ENCODE measurements at regions not wholly inside any gene's neighbourhood (a gene's known extent, or its start where the extent isn't known, plus 50 kb on each side); places are given as distances from the start of the nearest gene placed in this dataset.

DNA sequence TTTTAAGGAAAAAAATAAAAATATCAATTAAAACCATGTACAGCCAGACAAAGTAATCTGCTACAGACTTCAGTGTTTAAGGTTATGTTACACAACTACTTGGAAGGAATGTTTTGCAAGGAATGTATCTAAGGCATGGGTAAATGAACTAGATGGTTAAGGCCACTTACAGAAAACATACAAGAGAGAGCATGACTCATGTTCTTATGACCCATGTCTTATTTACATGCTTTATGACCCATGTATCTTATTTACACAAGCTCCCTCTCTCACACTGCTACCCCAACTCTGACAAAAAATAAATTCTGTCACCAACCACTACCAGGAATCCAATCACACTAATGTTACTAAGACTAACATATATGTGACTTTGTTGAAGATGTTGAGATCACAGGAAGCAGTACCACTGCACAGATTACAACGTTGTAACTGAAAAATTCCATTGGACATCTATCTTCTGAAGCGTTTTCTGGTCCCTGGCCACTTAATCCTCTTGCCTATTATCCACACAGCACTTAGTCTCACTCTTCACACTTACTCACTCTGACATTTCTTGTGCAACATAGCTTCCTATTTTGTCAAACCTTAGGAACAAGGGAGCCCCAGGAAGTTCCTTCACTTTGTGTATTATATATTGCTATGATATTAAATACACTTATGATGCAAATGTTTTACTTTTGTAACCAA is 1630.1 kb upstream of the C9orf72 start:
- no peaks in the 10 kb centered on the region for H3K4me1 ChIP-seq (ENCODE audit: control insufficient read depth in 3 of 3, insufficient read depth in 3 of 3, low read length in 3 of 3)
- no peak overlapping the region for H3K4me3 ChIP-seq (ENCODE audit: low read length in 3 of 3)
- no peak overlapping the region for H3K27ac ChIP-seq (ENCODE audit: low read depth, low read length)
- no peak overlapping the region for H3K9ac ChIP-seq (ENCODE audit: low read depth in 1 of 3, low read length in 3 of 3)
- no peaks in the 10 kb centered on the region for H3K9me3 ChIP-seq (ENCODE audit: control insufficient read depth in 3 of 3, low read length in 3 of 3)
- no peaks in the 10 kb centered on the region for H3K36me3 ChIP-seq (ENCODE audit: control insufficient read depth in 3 of 3, insufficient read depth in 3 of 3, low read length in 3 of 3)
- H3K27me3 ChIP-seq (ENCODE audit: control insufficient read depth in 3 of 3, insufficient read depth in 3 of 3, low read length in 3 of 3): no peaks in the 10 kb centered on the region

GRCh38 chr9:29208670-29209069 is 1635.4 kb upstream of the C9orf72 start:
- Histone ChIP-seq H3K9me3 (ENCODE audit: control insufficient read depth in 3 of 3, low read length in 3 of 3) (no peaks in the 10 kb centered on the region), H3K27me3 (ENCODE audit: control insufficient read depth in 3 of 3, insufficient read depth in 3 of 3, low read length in 3 of 3) (peaks cover 22 to 23% (median 23%) of the 10 kb centered on the region in 3 donors), H3K36me3 (ENCODE audit: control insufficient read depth in 3 of 3, insufficient read depth in 3 of 3, low read length in 3 of 3) (no peaks in the 10 kb centered on the region), H3K27ac (ENCODE audit: low read depth, low read length) (no peak overlapping the region), H3K9ac (ENCODE audit: low read depth in 1 of 3, low read length in 3 of 3) (no peak overlapping the region), H3K4me1 (ENCODE audit: control insufficient read depth in 3 of 3, insufficient read depth in 3 of 3, low read length in 3 of 3) (peaks cover 4 to 9% (median 5%) of the 10 kb centered on the region in 3 donors), H3K4me3 (ENCODE audit: low read length in 3 of 3) (no peak overlapping the region)

DNA sequence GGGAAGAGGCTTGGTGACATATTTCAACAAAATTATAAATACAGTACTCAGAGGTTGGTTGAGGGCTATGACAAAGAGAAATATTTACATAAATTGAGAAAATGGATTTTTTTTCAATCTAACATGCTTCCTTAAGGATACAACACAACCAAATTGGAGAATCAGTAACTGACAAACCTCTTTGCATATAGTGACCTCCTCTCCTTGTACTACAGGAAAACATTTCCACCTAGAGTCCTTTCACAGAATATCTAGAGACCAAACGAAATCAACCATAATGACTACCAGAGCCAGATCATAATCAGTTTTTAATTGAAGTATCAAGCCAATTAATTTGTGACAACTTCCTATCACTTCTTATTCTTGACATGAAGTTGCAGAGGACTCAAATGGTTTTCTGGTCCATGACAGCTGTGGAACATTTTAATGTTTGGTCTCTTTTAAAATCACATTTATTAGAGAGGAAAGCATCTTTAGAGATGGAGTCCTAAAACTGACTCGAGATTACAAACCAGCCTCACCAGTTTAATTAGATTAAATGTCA is 1636.5 kb upstream of the C9orf72 start:
- Histone ChIP-seq H3K27ac (ENCODE audit: low read depth, low read length) (no peak overlapping the region), H3K4me1 (ENCODE audit: control insufficient read depth in 3 of 3, insufficient read depth in 3 of 3, low read length in 3 of 3) (peaks cover 4 to 9% (median 5%) of the 10 kb centered on the region in 3 donors), H3K4me3 (ENCODE audit: low read length in 3 of 3) (no peak overlapping the region), H3K9me3 (ENCODE audit: control insufficient read depth in 3 of 3, low read length in 3 of 3) (no peaks in the 10 kb centered on the region), H3K36me3 (ENCODE audit: control insufficient read depth in 3 of 3, insufficient read depth in 3 of 3, low read length in 3 of 3) (no peaks in the 10 kb centered on the region), H3K27me3 (ENCODE audit: control insufficient read depth in 3 of 3, insufficient read depth in 3 of 3, low read length in 3 of 3) (peaks cover 31 to 35% (median 33%) of the 10 kb centered on the region in 3 donors), H3K9ac (ENCODE audit: low read depth in 1 of 3, low read length in 3 of 3) (no peak overlapping the region)

DNA sequence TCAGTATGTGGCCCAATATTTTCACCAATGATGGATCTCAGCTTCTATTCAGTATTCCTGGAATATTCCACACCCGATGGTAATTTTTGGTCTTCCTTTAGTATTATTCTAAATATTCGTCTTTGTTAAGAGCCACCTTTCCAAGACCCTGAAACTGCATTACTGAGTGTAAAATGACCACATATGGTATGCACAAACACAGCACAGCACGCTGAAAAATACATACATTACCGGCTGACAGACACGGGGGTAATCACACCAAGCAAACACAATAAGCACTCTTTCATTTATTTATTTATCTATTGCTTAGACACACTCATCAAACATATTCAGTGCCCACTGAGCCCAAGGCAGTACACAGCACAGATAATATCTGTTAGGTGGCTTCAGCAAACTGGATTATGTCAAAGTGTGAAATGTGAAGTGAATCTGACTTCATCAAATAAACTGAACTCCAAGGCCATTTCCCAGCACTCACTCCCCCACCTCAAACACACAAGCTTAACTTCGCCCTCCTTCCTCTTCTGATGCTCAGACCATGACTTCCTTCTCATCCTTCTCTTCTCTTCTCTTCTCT is 1637.8 kb upstream of the C9orf72 start:
- Histone ChIP-seq H3K27ac (ENCODE audit: low read depth, low read length) (no peak overlapping the region), H3K36me3 (ENCODE audit: control insufficient read depth in 3 of 3, insufficient read depth in 3 of 3, low read length in 3 of 3) (no peaks in the 10 kb centered on the region), H3K9ac (ENCODE audit: low read depth in 1 of 3, low read length in 3 of 3) (no peak overlapping the region), H3K4me1 (ENCODE audit: control insufficient read depth in 3 of 3, insufficient read depth in 3 of 3, low read length in 3 of 3) (peaks cover 4 to 9% (median 5%) of the 10 kb centered on the region in 3 donors), H3K9me3 (ENCODE audit: control insufficient read depth in 3 of 3, low read length in 3 of 3) (no peaks in the 10 kb centered on the region), H3K27me3 (ENCODE audit: control insufficient read depth in 3 of 3, insufficient read depth in 3 of 3, low read length in 3 of 3) (peaks cover 37 to 42% (median 38%) of the 10 kb centered on the region in 3 donors), H3K4me3 (ENCODE audit: low read length in 3 of 3) (no peak overlapping the region)

- H3K9ac ChIP-seq (ENCODE audit: low read depth in 1 of 3, low read length in 3 of 3): no peak overlapping the region
- no peaks in the 10 kb centered on the region for H3K9me3 ChIP-seq (ENCODE audit: control insufficient read depth in 3 of 3, low read length in 3 of 3)
- peaks cover 4 to 9% (median 5%) of the 10 kb centered on the region in 3 donors for H3K4me1 ChIP-seq (ENCODE audit: control insufficient read depth in 3 of 3, insufficient read depth in 3 of 3, low read length in 3 of 3)
- H3K4me3 ChIP-seq (ENCODE audit: low read length in 3 of 3): peak overlapping the region in 2 of 3 donors; percentile 35 to 54
- H3K27me3 ChIP-seq (ENCODE audit: control insufficient read depth in 3 of 3, insufficient read depth in 3 of 3, low read length in 3 of 3): peaks cover 37 to 47% (median 40%) of the 10 kb centered on the region in 3 donors
- no peaks in the 10 kb centered on the region for H3K36me3 ChIP-seq (ENCODE audit: control insufficient read depth in 3 of 3, insufficient read depth in 3 of 3, low read length in 3 of 3)
- H3K27ac ChIP-seq (ENCODE audit: low read depth, low read length): no peak overlapping the region
Observed at GRCh38 chr9:29211580-29212396, 1638.5 kb upstream of the C9orf72 start.

- no peak overlapping the region for H3K9ac ChIP-seq (ENCODE audit: low read depth in 1 of 3, low read length in 3 of 3)
- H3K4me1 ChIP-seq (ENCODE audit: control insufficient read depth in 3 of 3, insufficient read depth in 3 of 3, low read length in 3 of 3): peaks cover 4 to 9% (median 5%) of the 10 kb centered on the region in 3 donors
- H3K27me3 ChIP-seq (ENCODE audit: control insufficient read depth in 3 of 3, insufficient read depth in 3 of 3, low read length in 3 of 3): peaks cover 37 to 47% (median 40%) of the 10 kb centered on the region in 3 donors
- H3K27ac ChIP-seq (ENCODE audit: low read depth, low read length): no peak overlapping the region
- H3K36me3 ChIP-seq (ENCODE audit: control insufficient read depth in 3 of 3, insufficient read depth in 3 of 3, low read length in 3 of 3): no peaks in the 10 kb centered on the region
- H3K9me3 ChIP-seq (ENCODE audit: control insufficient read depth in 3 of 3, low read length in 3 of 3): no peaks in the 10 kb centered on the region
- H3K4me3 ChIP-seq (ENCODE audit: low read length in 3 of 3): peak overlapping the region in 2 of 3 donors; percentile 1 to 30
Observed at GRCh38 chr9:29212397-29213387, 1639.4 kb upstream of the C9orf72 start.

DNA sequence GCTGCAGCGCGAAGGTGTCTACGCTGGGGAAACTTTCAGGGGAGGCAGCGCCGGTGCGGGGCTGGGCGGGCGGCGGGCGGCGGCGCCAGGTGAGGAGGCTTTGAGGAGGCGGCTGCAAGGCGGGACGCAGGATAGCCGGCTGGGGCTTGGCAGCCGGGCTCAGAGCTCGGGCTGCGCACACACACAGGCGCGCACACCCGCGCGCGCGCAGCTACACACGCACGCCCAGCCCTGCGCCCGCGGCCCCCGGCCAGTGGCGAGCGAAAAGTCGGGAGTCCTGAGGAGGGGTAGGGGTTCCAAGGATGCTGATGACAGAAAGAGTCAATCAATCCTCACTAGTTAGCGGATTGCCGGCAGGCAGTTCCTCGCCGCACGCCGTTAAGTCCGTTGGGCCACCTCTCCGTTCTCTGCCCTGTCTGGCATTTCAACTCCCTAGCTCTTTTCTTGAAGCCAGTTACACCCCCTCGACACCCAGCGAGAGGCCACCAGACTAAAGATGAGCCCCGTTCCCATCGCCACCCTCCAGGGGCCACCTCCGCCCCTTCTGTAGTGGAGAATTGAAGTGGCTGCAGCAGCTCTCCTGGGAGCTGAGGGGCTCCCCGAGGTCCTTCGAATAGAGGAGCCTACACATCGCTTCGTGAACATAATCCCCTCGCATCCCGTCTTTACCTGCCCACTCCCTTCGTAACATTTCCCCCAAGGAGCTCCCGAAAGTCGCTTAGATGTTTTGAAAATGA is 1640.3 kb upstream of the C9orf72 start, which contains the start of gene LINGO2:
Gene LINGO2, minus strand, starts transcription at position 185 of the 737 bp plus-strand sequence.
- H3K9ac ChIP-seq (ENCODE audit: low read depth in 1 of 3, low read length in 3 of 3): no peak within 1 kb of the TSS

DNA sequence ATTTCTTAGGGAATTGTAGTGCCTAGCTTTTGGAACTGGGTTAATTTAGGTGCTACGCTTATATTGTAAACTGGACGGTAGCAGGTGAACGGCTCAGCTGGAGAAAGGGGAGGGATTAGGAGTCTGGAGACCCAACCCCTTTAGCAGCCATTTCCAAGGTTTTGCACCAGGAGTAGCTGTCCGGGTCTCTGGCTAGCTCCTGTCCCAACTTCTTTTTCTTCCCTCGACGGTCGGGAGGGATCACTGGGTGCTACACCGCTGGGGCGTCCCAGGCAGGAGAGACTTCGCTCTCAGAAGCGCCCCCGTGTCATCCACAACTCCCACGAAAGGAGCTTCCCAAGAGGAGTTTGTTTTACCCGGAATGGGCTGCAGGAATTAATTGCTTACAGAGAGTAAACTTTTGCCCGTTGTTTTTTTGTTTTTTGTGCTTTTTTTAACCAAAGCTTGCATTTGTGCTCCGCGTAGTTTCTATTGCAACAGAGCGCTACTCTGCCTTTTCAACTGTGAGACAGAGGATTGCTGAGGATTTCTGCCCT is 1640.9 kb upstream of the C9orf72 start:
- H3K27ac ChIP-seq (ENCODE audit: low read depth, low read length): no peak overlapping the region
- peaks cover 4 to 9% (median 5%) of the 10 kb centered on the region in 3 donors for H3K4me1 ChIP-seq (ENCODE audit: control insufficient read depth in 3 of 3, insufficient read depth in 3 of 3, low read length in 3 of 3)
- no peaks in the 10 kb centered on the region for H3K9me3 ChIP-seq (ENCODE audit: control insufficient read depth in 3 of 3, low read length in 3 of 3)
- peaks cover 37 to 47% (median 40%) of the 10 kb centered on the region in 3 donors for H3K27me3 ChIP-seq (ENCODE audit: control insufficient read depth in 3 of 3, insufficient read depth in 3 of 3, low read length in 3 of 3)
- H3K9ac ChIP-seq (ENCODE audit: low read depth in 1 of 3, low read length in 3 of 3): no peak overlapping the region
- no peaks in the 10 kb centered on the region for H3K36me3 ChIP-seq (ENCODE audit: control insufficient read depth in 3 of 3, insufficient read depth in 3 of 3, low read length in 3 of 3)
- H3K4me3 ChIP-seq (ENCODE audit: low read length in 3 of 3): no peak overlapping the region

More for the DNA sequence above, 1640.3 kb upstream of the C9orf72 start, which contains the start of gene LINGO2:
- Histone ChIP-seq H3K4me3 (ENCODE audit: low read length in 3 of 3) (peak within 1 kb of the TSS; percentile 1 to 30 (median 5)), H3K4me1 (ENCODE audit: control insufficient read depth in 3 of 3, insufficient read depth in 3 of 3, low read length in 3 of 3) (peaks cover 4 to 9% (median 5%) of the 10 kb centered on the region in 3 donors), H3K27me3 (ENCODE audit: control insufficient read depth in 3 of 3, insufficient read depth in 3 of 3, low read length in 3 of 3) (peaks cover 37 to 47% (median 40%) of the 10 kb centered on the region in 3 donors), H3K36me3 (ENCODE audit: control insufficient read depth in 3 of 3, insufficient read depth in 3 of 3, low read length in 3 of 3) (no peaks in the 10 kb centered on the region), H3K27ac (ENCODE audit: low read depth, low read length) (no peak within 1 kb of the TSS), H3K9me3 (ENCODE audit: control insufficient read depth in 3 of 3, low read length in 3 of 3) (no peaks in the 10 kb centered on the region)

All from skeletal muscle tissue (tissue), 3 donors.